ENCODE measurements at regions not wholly inside any gene's neighbourhood (a gene's known extent, or its start where the extent isn't known, plus 50 kb on each side); places are given as distances from the start of the nearest gene placed in this dataset.

DNA sequence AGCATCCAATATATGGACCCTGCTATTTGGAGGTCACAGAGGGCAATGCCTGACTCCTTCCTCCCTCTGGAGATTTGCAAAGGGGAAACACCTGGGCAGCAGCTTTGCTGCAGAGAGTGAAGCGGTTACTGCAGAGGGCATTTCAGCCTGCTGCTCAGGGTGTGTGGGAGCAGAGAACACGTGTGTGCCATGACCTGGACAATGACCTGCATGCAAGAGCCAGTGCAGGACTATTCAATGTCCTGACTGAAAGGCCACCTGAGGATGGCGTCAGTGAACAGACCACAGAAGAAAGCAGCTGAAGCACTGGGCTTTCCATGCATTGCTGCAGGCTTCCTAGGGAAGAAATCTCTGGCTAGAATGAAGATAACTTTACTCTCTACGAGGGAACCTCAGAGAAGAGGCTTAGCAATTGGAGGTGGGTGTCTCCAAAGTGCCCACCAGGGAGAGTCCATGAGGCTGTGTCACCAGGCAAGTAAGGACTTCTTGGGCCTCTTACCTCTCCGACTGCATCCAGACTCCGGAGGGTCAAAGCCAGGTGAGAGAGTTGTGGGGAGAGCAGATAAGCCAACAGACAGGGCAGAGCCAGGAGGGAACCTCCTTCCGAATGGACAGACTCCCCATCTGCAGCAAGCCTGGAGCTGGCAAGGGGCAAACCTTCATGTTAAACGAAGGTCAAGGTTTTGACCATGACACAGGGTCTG is 52.9 kb upstream of the PMEPA1 start:
- Histone ChIP-seq H3K27me3 (no peaks in the 10 kb centered on the region), H3K9ac (ENCODE audit: low read depth in 2 of 2, low read length in 2 of 2) (no peak overlapping the region), H3K27ac (no peak overlapping the region), H3K9me3 (no peaks in the 10 kb centered on the region), H3K4me3 (no peak overlapping the region), H3K4me1 (no peaks in the 10 kb centered on the region), H3K36me3 (no peaks in the 10 kb centered on the region)
- intact Hi-C loops (cut with DNase I) = no loop called here
- DNase-seq = no peak
- TF ChIP-seq, protein P1, sequence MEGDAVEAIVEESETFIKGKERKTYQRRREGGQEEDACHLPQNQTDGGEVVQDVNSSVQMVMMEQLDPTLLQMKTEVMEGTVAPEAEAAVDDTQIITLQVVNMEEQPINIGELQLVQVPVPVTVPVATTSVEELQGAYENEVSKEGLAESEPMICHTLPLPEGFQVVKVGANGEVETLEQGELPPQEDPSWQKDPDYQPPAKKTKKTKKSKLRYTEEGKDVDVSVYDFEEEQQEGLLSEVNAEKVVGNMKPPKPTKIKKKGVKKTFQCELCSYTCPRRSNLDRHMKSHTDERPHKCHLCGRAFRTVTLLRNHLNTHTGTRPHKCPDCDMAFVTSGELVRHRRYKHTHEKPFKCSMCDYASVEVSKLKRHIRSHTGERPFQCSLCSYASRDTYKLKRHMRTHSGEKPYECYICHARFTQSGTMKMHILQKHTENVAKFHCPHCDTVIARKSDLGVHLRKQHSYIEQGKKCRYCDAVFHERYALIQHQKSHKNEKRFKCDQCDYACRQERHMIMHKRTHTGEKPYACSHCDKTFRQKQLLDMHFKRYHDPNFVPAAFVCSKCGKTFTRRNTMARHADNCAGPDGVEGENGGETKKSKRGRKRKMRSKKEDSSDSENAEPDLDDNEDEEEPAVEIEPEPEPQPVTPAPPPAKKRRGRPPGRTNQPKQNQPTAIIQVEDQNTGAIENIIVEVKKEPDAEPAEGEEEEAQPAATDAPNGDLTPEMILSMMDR (IDR thresholded peaks at IDR 0.05) = no peak

DNA sequence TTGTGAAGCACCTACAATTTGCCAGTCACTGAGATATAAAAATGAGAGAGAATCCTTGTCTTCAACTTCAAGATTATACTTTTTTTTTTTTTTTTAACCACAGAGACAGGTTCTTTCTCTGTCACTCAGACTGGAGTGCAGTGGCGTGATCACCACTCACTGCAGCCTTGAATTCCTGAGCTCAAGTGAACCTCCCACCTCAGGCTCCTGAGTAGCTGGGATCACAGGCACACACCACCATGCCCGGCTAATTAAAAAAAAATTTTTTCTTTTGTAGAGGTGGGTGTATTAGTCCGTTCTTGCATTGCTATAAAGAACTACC is 51.6 kb upstream of the PMEPA1 start:
- no peak for DNase-seq
- no peaks in the 10 kb centered on the region for H3K9me3 ChIP-seq
- intact Hi-C loops (cut with DNase I) = no loop called here
- no peak overlapping the region for H3K9ac ChIP-seq (ENCODE audit: low read depth in 2 of 2, low read length in 2 of 2)
- no peak overlapping the region for H3K4me3 ChIP-seq
- no peaks in the 10 kb centered on the region for H3K36me3 ChIP-seq
- no peaks in the 10 kb centered on the region for H3K27me3 ChIP-seq
- H3K4me1 ChIP-seq = no peaks in the 10 kb centered on the region
- TF ChIP-seq, protein P1 (IDR thresholded peaks at IDR 0.05) = no peak
- H3K27ac ChIP-seq = no peak overlapping the region

DNA sequence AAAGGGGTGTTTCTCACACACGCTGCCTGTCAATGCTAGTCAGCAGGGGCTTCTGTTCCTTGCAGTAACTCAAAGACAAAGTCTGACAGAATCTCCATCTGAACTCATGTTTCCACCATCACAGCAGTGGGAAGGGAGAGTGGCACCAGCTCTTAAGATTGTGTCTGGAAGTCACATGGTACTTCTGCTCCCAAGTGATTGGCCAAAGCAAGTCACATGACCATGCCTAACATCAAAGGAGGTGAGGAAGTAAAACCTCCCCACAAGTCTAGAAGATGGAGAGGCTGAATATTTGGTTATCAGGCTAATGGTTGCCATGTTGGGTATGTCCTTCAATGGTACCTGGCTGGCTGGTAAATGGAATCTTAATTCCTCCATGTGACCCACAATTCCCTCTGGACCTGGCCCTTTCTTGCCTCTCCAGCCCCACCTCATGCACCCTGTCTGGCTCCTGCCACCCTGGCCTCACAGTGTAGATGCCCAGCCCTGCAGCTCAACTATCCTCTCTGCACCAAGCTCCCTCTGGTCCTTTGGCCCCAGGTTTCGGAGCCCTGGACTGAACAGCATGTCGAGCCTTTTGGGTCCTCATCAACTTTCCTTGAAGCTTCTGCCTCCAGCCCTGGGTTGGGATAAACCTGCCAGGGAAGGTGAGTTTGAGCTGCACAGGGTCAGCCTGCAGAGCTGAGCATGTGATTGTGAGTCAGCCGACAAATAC is 51.0 kb upstream of the PMEPA1 start:
- intact Hi-C loops (cut with DNase I) = no loop called here
- no peak overlapping the region for H3K4me3 ChIP-seq
- no peaks in the 10 kb centered on the region for H3K4me1 ChIP-seq
- TF ChIP-seq, protein P1 (IDR thresholded peaks at IDR 0.05) = no peak
- H3K36me3 ChIP-seq = no peaks in the 10 kb centered on the region
- H3K9me3 ChIP-seq = no peaks in the 10 kb centered on the region
- H3K27ac ChIP-seq = no peak overlapping the region
- H3K27me3 ChIP-seq = no peaks in the 10 kb centered on the region
- no peak for DNase-seq
- H3K9ac ChIP-seq (ENCODE audit: low read depth in 2 of 2, low read length in 2 of 2) = no peak overlapping the region

DNA sequence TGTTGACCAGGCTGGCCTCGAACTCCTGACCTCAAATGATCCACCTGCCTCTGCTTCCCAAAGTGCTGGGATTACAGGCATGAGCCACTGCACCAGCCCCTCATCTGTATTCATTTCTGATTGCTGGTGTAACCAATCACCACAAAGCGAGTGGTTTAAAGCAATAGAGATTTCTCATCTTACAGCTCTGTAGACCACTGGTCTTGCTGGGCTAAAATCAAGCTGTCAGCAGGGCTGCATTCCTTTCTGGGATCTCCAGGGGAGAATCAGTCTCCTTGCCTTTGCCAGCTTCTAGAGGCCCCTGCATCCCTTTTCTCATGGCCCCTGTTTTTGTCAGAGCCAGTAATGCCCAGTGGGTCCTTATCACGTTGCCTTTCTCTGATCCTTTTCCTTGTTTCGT is 49.9 kb upstream of the PMEPA1 start:
- intact Hi-C loops (cut with DNase I) = no loop called here
- H3K9ac ChIP-seq (ENCODE audit: low read depth in 2 of 2, low read length in 2 of 2) = no peak overlapping the region
- TF ChIP-seq, protein P1 (IDR thresholded peaks at IDR 0.05) = no peak
- no peaks in the 10 kb centered on the region for H3K36me3 ChIP-seq
- H3K4me1 ChIP-seq = no peaks in the 10 kb centered on the region
- H3K27me3 ChIP-seq = no peaks in the 10 kb centered on the region
- H3K4me3 ChIP-seq = no peak overlapping the region
- no peak overlapping the region for H3K27ac ChIP-seq
- no peaks in the 10 kb centered on the region for H3K9me3 ChIP-seq
- no peak for DNase-seq

Small RNA genes in the stretch of these regions (microRNA-seq; reads per million reads assigned to microRNA genes)
- gene MIR4532 = 1.7 reads per million
